GM13977 (cell line): ENCODE measurements at regions not wholly inside any gene's neighbourhood (a gene's known extent, or its start where the extent isn't known, plus 50 kb on each side); places are given as distances from the start of the nearest gene placed in this dataset.

Experiments
- DNase-seq: peaks from one replicate; pipeline ENCODE4 v3.0.0; 2012; ENCODE audit warnings: low spot score
- in situ Hi-C: fragments of 300-500 bp; cut with MboI; formaldehyde crosslinking; loops from one replicate; pipeline ENCODE4 v1.12.0; 2022; ENCODE audit warnings: low sequenced_read_pairs, low pct_unique_long_range_greater_than_20kb, mixed read lengths, inconsistent platforms; ENCODE audit not compliant: unreplicated experiment
- TF ChIP-seq, protein P1 (sequence below): IDR thresholded peaks from 2 replicates; pipeline ENCODE4 v1.5.1; 2012; ENCODE audit warnings: mild to moderate bottlenecking, control low read depth; ENCODE audit not compliant: insufficient read depth; ENCODE audit errors: extremely low read depth, missing control alignments

DNA sequence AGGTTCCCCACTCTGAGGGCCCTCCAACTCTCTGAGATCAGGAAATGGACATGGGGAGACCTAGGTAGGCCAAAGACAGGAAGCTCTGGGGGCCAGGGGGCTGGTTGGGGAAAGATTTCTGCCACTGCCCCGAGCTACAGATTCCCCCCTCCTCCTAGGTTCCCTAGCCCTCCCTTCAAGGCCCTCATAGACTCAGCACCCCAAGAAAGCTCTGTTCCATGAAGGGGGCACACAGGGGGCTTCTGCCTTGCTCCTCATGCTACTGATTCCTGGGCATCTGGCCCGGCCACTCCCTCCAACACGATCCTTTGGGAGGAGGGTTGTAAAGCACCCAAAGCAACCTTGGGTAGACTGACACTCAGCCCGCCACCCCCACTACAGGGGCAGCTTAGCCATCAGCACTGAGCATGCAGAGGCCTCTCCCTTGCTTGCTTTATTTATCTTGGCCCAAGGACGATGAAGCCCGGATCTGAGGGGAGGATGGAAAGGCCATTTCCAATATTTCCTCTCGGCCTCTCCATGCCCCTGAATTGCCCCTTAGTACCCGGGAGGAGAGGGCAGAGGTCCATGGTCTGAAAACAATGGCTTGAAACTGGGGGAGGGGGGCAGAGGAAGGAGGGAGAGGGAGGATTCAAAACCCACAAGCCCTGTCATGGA is 146.7 kb downstream of the PJA1 start:
- DNase-seq: peak; percentile 5
- in situ Hi-C loops: no loop called here
- TF ChIP-seq, protein P1, sequence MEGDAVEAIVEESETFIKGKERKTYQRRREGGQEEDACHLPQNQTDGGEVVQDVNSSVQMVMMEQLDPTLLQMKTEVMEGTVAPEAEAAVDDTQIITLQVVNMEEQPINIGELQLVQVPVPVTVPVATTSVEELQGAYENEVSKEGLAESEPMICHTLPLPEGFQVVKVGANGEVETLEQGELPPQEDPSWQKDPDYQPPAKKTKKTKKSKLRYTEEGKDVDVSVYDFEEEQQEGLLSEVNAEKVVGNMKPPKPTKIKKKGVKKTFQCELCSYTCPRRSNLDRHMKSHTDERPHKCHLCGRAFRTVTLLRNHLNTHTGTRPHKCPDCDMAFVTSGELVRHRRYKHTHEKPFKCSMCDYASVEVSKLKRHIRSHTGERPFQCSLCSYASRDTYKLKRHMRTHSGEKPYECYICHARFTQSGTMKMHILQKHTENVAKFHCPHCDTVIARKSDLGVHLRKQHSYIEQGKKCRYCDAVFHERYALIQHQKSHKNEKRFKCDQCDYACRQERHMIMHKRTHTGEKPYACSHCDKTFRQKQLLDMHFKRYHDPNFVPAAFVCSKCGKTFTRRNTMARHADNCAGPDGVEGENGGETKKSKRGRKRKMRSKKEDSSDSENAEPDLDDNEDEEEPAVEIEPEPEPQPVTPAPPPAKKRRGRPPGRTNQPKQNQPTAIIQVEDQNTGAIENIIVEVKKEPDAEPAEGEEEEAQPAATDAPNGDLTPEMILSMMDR: no peak

DNA sequence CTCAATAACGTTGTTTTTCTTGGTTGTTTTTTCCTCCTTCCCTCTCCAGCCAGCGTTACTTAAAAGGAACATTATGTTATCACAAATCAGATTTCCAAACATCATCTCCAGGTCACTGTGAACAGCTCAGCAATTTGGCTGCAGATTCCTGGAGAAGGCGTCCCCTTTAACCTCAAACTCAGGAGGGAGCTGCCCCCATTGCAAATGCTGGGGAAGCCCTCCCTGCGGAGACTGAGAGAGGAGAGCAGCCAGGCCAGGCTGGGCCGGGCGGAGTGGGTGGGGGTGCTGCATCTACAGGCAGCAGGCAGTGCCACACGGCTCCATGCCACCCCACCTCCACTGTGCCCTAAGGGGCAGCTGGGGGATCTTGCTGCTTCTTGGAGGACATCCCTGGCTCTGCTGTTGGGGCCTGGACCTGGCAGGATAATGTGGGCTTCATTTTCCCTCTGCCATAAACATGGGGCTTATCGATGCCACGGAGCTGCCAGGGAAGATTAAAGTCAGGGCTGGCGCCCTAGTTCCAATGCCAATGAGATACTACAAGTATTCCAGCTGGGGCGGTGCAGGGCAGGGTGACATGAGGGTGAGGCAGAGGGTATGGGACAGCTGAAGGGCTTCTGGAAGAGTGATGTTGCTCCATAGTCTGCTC is 148.8 kb downstream of the PJA1 start:
- DNase-seq: no peak
- in situ Hi-C loops: no loop called here
- TF ChIP-seq, protein P1: no peak

DNA sequence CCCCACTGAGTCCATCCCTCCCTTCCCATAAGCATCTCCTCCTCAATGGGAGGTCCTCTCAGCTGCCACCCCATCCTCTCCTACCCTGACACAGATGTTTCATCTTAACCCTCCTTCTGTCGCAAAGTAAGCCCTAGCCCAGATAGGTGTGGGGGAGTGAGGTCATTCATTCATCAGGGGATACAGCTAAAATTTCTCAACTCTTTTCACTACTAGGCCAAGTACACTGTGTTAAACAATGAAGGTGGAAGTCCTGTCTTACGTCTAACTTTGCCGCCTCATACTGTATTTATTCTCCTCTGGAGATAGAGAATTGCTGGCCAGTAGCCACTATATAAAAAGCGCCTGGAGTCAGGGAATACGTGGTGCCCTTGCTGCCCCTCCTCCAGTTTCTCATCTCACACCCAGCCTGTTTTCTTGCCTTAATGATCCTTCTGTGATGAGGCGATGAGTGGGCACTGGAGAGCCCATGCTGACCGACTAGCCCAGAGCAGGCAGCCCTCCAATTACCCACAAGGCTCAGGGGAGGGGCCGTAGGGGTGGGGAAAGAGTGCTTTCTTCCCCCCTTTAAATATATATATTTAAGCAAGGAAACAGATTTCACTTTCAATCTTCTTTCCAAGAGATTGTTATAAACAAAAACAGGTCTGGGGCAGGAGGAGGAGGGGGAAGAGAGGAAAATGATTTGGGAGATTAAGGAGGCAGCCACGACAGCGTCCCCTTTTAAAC is 149.5 kb downstream of the PJA1 start:
- in situ Hi-C loops: no loop called here
- TF ChIP-seq, protein P1: no peak

DNA sequence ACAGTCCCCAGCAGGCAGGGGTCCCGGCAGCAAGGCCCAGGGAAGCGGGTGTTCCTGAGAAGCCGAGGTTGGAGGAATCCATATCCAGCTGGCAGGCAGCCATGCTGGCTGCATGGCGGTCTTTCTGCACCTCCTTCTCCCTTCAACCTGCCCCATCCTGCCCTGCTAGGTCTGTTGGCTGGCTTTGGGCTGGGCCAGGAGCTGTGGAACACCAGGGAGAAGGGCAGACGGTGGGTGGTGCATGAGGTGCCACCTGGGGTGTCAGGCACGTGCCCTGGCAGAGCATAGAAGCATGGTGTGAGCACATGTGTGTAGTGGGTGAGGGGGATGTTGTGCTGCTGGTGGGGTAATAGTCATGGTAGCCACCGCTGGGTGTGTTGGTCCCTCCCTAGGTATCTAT is 150.1 kb downstream of the PJA1 start:
- TF ChIP-seq, protein P1: no peak
- DNase-seq: no peak
- in situ Hi-C loops: no loop called here

More for the DNA sequence above, 149.5 kb downstream of the PJA1 start:
- no peak for DNase-seq

DNA sequence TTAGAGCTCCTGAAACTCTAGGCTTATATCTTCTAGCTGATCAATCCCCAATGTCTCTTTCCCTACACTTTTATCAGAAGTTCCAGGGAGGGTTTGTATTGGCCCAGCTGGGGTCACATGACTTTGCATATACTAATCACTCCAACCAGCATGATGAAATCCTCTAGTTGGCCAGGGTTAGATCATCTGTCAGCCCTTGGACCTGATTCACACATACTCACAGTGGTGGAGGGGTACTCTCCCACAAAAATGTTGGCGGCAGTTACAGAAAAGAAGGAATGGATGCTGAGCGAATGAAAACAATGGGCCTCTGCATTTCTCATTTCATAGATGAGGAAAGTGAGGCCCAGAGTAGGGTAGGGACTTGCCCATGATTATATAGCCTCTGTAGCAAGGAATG is 151.1 kb downstream of the PJA1 start:
- no peak for DNase-seq
- TF ChIP-seq, protein P1: no peak
- in situ Hi-C loops: no loop called here

DNA sequence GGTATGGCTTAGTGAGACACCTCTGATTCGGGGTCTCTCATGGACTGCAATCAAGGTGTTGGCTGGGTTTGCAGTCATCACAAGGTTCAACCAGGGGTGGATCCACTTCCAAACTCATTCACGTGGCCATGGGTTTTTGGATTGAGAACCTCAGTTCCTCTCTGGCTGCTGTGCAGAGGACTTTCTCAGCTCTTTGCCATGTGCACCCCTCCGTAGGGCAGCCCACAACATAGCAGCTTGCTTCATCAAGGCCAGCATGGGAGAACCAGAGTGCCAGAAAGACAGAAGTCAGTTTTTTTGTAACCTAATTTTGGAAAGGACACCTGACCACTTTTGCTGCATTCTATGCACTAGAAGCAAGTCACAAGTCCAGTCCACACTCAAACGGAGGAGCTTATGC is 154.9 kb downstream of the PJA1 start:
- TF ChIP-seq, protein P1: no peak
- DNase-seq: no peak
- in situ Hi-C loops: no loop called here
